HT1080 (cell line): ENCODE measurements at regions not wholly inside any gene's neighbourhood (a gene's known extent, or its start where the extent isn't known, plus 50 kb on each side); places are given as distances from the start of the nearest gene placed in this dataset.
A peak's percentile ranks its signal among the peaks of the same experiment; 100 is the strongest.

Experiments used
- DNase-seq: peaks from one replicate; pipeline ENCODE4 v3.0.0-alpha.2; 2015; ENCODE audit warnings: low read depth

- DNase-seq: no peak
These were observed 139.9 kb downstream of the LACC1 start for GRCh38 chr13:44019651-44020050.

- no peak for DNase-seq
These were observed 141.7 kb downstream of the LACC1 start for GRCh38 chr13:44021422-44021821.

GRCh38 chr13:44022196-44022595 lies 142.5 kb downstream of the LACC1 start:
- DNase-seq: no peak

- no peak for DNase-seq
These were observed 144.6 kb downstream of the LACC1 start for GRCh38 chr13:44024167-44024845.

- no peak for DNase-seq
These were observed 145.1 kb downstream of the LACC1 start for GRCh38 chr13:44024846-44025195.

GRCh38 chr13:44026194-44026593 lies 146.5 kb downstream of the LACC1 start:
- DNase-seq: no peak

- no peak for DNase-seq
These were observed 149.0 kb downstream of the LACC1 start for GRCh38 chr13:44028734-44029133.

- no peak for DNase-seq
These were observed 150.9 kb downstream of the LACC1 start for GRCh38 chr13:44030615-44031014.

- no peak for DNase-seq
These were observed 151.9 kb downstream of the LACC1 start for GRCh38 chr13:44031555-44031954.

- no peak for DNase-seq
These were observed 153.1 kb downstream of the LACC1 start for GRCh38 chr13:44032802-44033201.

GRCh38 chr13:44035400-44035799 lies 155.7 kb downstream of the LACC1 start:
- no peak for DNase-seq

- DNase-seq: no peak
These were observed 160.5 kb downstream of the LACC1 start for GRCh38 chr13:44040070-44040817.

GRCh38 chr13:44040818-44041100 lies 161.1 kb downstream of the LACC1 start:
- DNase-seq: no peak

GRCh38 chr13:44044547-44045179 lies 165.0 kb downstream of the LACC1 start:
- no peak for DNase-seq

GRCh38 chr13:44045180-44045562 lies 165.5 kb downstream of the LACC1 start:
- DNase-seq: no peak

- DNase-seq: no peak
These were observed 166.7 kb downstream of the LACC1 start for GRCh38 chr13:44046428-44046827.

GRCh38 chr13:44048326-44048725 lies 168.6 kb downstream of the LACC1 start:
- peak; percentile 50 for DNase-seq

- no peak for DNase-seq
These were observed 169.6 kb downstream of the LACC1 start for GRCh38 chr13:44049081-44049945.

GRCh38 chr13:44050450-44051063 lies 170.9 kb downstream of the LACC1 start:
- DNase-seq: peak; percentile 19

GRCh38 chr13:44051405-44051804 lies 171.7 kb downstream of the LACC1 start:
- no peak for DNase-seq

- DNase-seq: no peak
These were observed 172.4 kb downstream of the LACC1 start for GRCh38 chr13:44051918-44052675.
